ENCODE measurements at regions not wholly inside any gene's neighbourhood (a gene's known extent, or its start where the extent isn't known, plus 50 kb on each side); places are given as distances from the start of the nearest gene placed in this dataset.

GRCh38 chr1:219774386-219774785 lies 154.0 kb downstream of the SLC30A10 start:
- H3K9me3 ChIP-seq: no peaks in the 10 kb centered on the region
- no peak for TF ChIP-seq CTCF (IDR thresholded peaks at IDR 0.05)
- DNase-seq (ENCODE audit: low spot score): no peak
- H3K4me1 ChIP-seq: peaks cover 0 to 12% of the 10 kb centered on the region in 2 donors
- no peak overlapping the region for H3K27ac ChIP-seq
- no peaks in the 10 kb centered on the region for H3K27me3 ChIP-seq
- H3K4me3 ChIP-seq: no peak overlapping the region
- no peaks in the 10 kb centered on the region for H3K36me3 ChIP-seq

GRCh38 chr1:219773775-219774174 lies 154.6 kb downstream of the SLC30A10 start:
- Histone ChIP-seq H3K4me1 (peaks cover 0 to 12% of the 10 kb centered on the region in 2 donors), H3K27ac (no peak overlapping the region), H3K27me3 (no peaks in the 10 kb centered on the region), H3K9me3 (no peaks in the 10 kb centered on the region), H3K4me3 (no peak overlapping the region), H3K36me3 (no peaks in the 10 kb centered on the region)
- DNase-seq (ENCODE audit: low spot score): no peak
- TF ChIP-seq CTCF (IDR thresholded peaks at IDR 0.05): no peak

- no peaks in the 10 kb centered on the region for H3K36me3 ChIP-seq
- no peak overlapping the region for H3K4me3 ChIP-seq
- DNase-seq (ENCODE audit: low spot score): no peak
- no peaks in the 10 kb centered on the region for H3K9me3 ChIP-seq
- TF ChIP-seq CTCF (IDR thresholded peaks at IDR 0.05): no peak
- peak overlapping the region; percentile 29 to 46 for H3K27ac ChIP-seq
- peaks cover 0 to 12% of the 10 kb centered on the region in 2 donors for H3K4me1 ChIP-seq
- no peaks in the 10 kb centered on the region for H3K27me3 ChIP-seq
Measured at GRCh38 chr1:219773110-219773509, 155.2 kb downstream of the SLC30A10 start.

GRCh38 chr1:219772265-219773036 lies 155.9 kb downstream of the SLC30A10 start:
- Histone ChIP-seq H3K27ac (peak overlapping the region; percentile 46 to 62), H3K36me3 (no peaks in the 10 kb centered on the region), H3K4me1 (peaks cover 0 to 12% of the 10 kb centered on the region in 2 donors), H3K9me3 (no peaks in the 10 kb centered on the region), H3K4me3 (no peak overlapping the region), H3K27me3 (no peaks in the 10 kb centered on the region)
- DNase-seq (ENCODE audit: low spot score): no peak
- no peak for TF ChIP-seq CTCF (IDR thresholded peaks at IDR 0.05)

- Histone ChIP-seq H3K36me3 (no peaks in the 10 kb centered on the region), H3K4me3 (no peak overlapping the region), H3K9me3 (no peaks in the 10 kb centered on the region), H3K4me1 (peaks cover 0 to 12% of the 10 kb centered on the region in 2 donors), H3K27ac (no peak overlapping the region), H3K27me3 (no peaks in the 10 kb centered on the region)
- DNase-seq (ENCODE audit: low spot score): no peak
- no peak for TF ChIP-seq CTCF (IDR thresholded peaks at IDR 0.05)
Measured at GRCh38 chr1:219771080-219771479, 157.3 kb downstream of the SLC30A10 start.

- TF ChIP-seq CTCF (IDR thresholded peaks at IDR 0.05): no peak
- no peaks in the 10 kb centered on the region for H3K36me3 ChIP-seq
- no peak for DNase-seq (ENCODE audit: low spot score)
- H3K4me1 ChIP-seq: peaks cover 0 to under 1% of the 10 kb centered on the region in 2 donors
- no peak overlapping the region for H3K4me3 ChIP-seq
- H3K27ac ChIP-seq: no peak overlapping the region
- H3K27me3 ChIP-seq: no peaks in the 10 kb centered on the region
- no peaks in the 10 kb centered on the region for H3K9me3 ChIP-seq
Measured at GRCh38 chr1:219763321-219763720, 150.4 kb upstream of the ZC3H11B start.
